IPS DF 4.7 (cell line): ENCODE measurements at regions not wholly inside any gene's neighbourhood (a gene's known extent, or its start where the extent isn't known, plus 50 kb on each side); places are given as distances from the start of the nearest gene placed in this dataset.
"Not testable (repeated sequence)": the region's sequence is repeated elsewhere in the genome, so short reads cannot be mapped to it uniquely, and the experiment has no call there.

Source experiments
- DNase-seq: peaks from one replicate; pipeline ENCODE4 v3.0.0-alpha.2; 2013; ENCODE audit warnings: low spot score; ENCODE audit errors: extremely low read depth

- DNase-seq = no peak
These were observed 223.8 kb upstream of the ECI2 start for GRCh38 chr6:4359108-4359730.

- peak; percentile 36 for DNase-seq
These were observed 223.2 kb upstream of the ECI2 start for GRCh38 chr6:4358414-4359107.

GRCh38 chr6:4357660-4358152 lies 222.3 kb upstream of the ECI2 start:
- DNase-seq = not testable (repeated sequence)

GRCh38 chr6:4356899-4357659 lies 221.7 kb upstream of the ECI2 start:
- no peak for DNase-seq

GRCh38 chr6:4355241-4355640 lies 219.9 kb upstream of the ECI2 start:
- DNase-seq = no peak

GRCh38 chr6:4354181-4354580 lies 218.8 kb upstream of the ECI2 start:
- no peak for DNase-seq

- DNase-seq = no peak
These were observed 217.4 kb upstream of the ECI2 start for GRCh38 chr6:4352731-4353130.

- no peak for DNase-seq
These were observed 216.9 kb upstream of the ECI2 start for GRCh38 chr6:4352322-4352669.

GRCh38 chr6:4351520-4352321 lies 216.3 kb upstream of the ECI2 start:
- no peak for DNase-seq

DNA sequence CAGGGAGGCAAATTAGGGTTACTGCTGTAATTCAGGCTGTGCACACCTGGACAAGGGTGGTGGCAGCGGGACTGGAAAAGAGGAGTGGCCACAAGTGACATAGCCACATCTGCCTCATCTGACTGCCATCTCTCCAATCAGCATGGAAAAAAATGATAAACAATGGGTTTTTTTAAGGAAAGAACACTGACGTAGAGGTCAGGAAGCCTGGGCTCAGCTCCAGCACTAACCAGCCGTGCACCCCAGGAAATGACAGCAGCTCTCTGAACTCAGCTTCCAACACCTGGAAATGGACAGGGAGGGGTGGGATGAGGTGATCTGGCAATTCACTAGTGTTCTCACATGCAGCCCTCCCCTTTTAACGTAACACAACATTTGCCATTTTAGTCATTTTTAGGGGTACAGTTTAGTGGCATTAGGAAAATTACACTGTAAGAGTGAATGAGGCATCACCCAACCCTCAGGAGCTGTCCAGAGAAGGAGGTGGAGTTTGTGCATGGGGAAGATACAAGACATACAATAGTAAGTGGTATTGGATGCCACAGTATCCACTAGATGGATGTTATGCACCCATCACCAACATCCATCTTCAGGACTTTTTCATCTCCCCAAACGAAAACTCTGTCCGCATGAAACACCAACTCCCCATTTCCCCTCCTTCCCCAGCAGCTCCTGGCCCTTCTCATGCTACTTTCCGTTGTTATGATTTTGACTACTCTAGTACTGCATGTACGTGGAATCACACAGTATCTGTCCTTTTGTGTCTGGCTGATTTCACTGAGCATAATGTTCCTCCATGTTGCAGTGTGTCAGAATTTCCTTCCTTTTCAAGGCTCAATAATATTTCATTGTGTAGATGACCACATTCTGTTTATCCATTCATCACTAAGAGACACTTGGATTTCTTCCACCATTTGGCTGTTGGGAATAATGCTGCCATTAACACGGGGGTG lies 215.5 kb upstream of the ECI2 start:
- no peak for DNase-seq

DNA sequence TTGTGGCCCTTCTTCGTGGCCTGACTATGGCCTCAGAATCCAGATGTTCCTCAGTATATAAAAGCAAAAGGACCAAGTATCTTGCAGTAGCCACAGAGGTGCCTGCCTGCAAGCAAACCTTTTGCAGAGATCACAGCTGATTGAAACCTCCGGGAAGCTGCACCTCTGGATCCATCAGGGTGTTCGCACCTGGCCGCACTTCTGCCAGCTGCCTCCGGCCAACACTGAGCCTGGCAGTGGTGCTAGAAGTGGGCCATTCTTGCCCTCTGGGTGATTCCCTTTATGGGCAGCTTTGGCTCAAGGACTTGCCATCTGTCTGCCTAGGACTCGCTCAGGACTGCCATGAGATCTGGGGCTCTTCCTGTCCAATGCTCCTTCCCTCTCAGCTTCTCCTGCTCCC lies 214.6 kb upstream of the ECI2 start:
- no peak for DNase-seq

GRCh38 chr6:4349323-4349722 lies 213.9 kb upstream of the ECI2 start:
- DNase-seq = no peak

- no peak for DNase-seq
These were observed 213.2 kb upstream of the ECI2 start for GRCh38 chr6:4348462-4349112.

GRCh38 chr6:4347877-4348276 lies 212.5 kb upstream of the ECI2 start:
- DNase-seq = no peak

GRCh38 chr6:4346659-4347333 lies 211.4 kb upstream of the ECI2 start:
- no peak for DNase-seq

DNA sequence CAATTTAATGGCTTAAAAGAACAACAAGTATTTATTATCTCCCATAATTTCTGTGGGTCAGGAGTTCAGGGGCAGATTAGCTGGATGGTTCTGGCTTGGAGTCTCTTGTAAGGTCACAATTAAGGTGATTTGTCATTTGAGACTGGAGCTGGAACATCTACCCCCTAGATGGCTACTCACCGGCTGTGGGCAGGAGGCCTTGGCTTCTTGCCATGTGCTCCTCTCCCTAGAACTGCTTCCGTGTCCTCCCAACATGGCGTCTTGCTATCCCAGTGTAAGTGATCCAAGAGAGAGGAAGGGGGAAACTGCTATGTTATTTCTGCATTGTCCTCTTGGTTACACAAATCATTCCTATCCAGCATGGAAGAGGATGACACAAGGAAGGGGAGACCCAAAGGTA lies 210.2 kb upstream of the ECI2 start:
- no peak for DNase-seq

- no peak for DNase-seq
These were observed 209.0 kb upstream of the ECI2 start for GRCh38 chr6:4344317-4344899.

- no peak for DNase-seq
These were observed 207.2 kb upstream of the ECI2 start for GRCh38 chr6:4342407-4343137.
